ENCODE measurements at regions not wholly inside any gene's neighbourhood (a gene's known extent, or its start where the extent isn't known, plus 50 kb on each side); places are given as distances from the start of the nearest gene placed in this dataset.
A peak's percentile ranks its signal among the peaks of the same experiment; 100 is the strongest.

GRCh38 chr12:93166541-93167307 is 211.0 kb upstream of the NUDT4 start:
- no peak for DNase-seq (ENCODE audit: extremely low read depth, low read depth)
- no peak for TF ChIP-seq CTCF (IDR thresholded peaks at IDR 0.05; ENCODE audit: low read depth, low read length, missing control alignments)
- no peak overlapping the region for H3K4me3 ChIP-seq (replicated peaks; ENCODE audit: low read depth, low read length)

DNA sequence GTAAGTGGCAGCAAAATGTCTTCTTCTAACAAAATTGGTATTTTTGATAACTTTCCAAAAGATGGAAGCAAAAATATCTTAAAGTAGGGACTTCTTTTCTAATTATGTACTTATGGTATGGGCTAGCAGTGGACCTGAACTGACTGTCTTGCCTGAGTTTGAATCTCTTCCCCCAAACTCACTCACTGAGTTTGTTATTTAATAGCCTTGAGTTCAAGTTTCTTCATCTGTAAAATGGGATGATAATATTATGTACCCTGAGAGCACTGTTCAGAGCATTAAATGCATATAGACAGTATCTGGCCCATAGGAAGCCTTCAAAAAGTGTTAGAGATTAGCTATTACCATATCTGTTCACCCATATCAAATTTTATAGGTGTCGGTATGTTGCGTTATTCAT is 210.4 kb upstream of the NUDT4 start:
- TF ChIP-seq CTCF (IDR thresholded peaks at IDR 0.05; ENCODE audit: low read depth, low read length, missing control alignments) = no peak
- H3K4me3 ChIP-seq (replicated peaks; ENCODE audit: low read depth, low read length) = no peak overlapping the region
- no peak for DNase-seq (ENCODE audit: extremely low read depth, low read depth)

GRCh38 chr12:93167841-93168492 is 209.8 kb upstream of the NUDT4 start:
- peak overlapping the region; percentile 29 for H3K4me3 ChIP-seq (replicated peaks; ENCODE audit: low read depth, low read length)
- DNase-seq (ENCODE audit: extremely low read depth, low read depth) = no peak
- no peak for TF ChIP-seq CTCF (IDR thresholded peaks at IDR 0.05; ENCODE audit: low read depth, low read length, missing control alignments)

GRCh38 chr12:93168751-93169150 is 209.0 kb upstream of the NUDT4 start:
- no peak for TF ChIP-seq CTCF (IDR thresholded peaks at IDR 0.05; ENCODE audit: low read depth, low read length, missing control alignments)
- DNase-seq (ENCODE audit: extremely low read depth, low read depth) = no peak
- H3K4me3 ChIP-seq (replicated peaks; ENCODE audit: low read depth, low read length) = no peak overlapping the region

GRCh38 chr12:93169536-93169935 is 208.2 kb upstream of the NUDT4 start:
- no peak overlapping the region for H3K4me3 ChIP-seq (replicated peaks; ENCODE audit: low read depth, low read length)
- no peak for TF ChIP-seq CTCF (IDR thresholded peaks at IDR 0.05; ENCODE audit: low read depth, low read length, missing control alignments)
- no peak for DNase-seq (ENCODE audit: extremely low read depth, low read depth)

GRCh38 chr12:93170928-93171327 is 206.8 kb upstream of the NUDT4 start:
- DNase-seq (ENCODE audit: extremely low read depth, low read depth) = no peak
- TF ChIP-seq CTCF (IDR thresholded peaks at IDR 0.05; ENCODE audit: low read depth, low read length, missing control alignments) = no peak
- H3K4me3 ChIP-seq (replicated peaks; ENCODE audit: low read depth, low read length) = no peak overlapping the region

Data from HFF-Myc (cell line).